Kidney epithelial cell (primary cell): ENCODE measurements at regions not wholly inside any gene's neighbourhood (a gene's known extent, or its start where the extent isn't known, plus 50 kb on each side); places are given as distances from the start of the nearest gene placed in this dataset.

Experiments
- DNase-seq: peaks from one replicate; pipeline ENCODE4 v3.0.0-alpha.2; 2010; ENCODE audit warnings: low read depth
- H3K27me3 ChIP-seq: 2 replicates; pipeline ENCODE4 v1.6.0; 2011; ENCODE audit warnings: low read length; ENCODE audit not compliant: control insufficient read depth, insufficient read depth
- H3K36me3 ChIP-seq: 2 replicates; pipeline ENCODE4 v1.5.1; 2011; ENCODE audit warnings: low read length; ENCODE audit not compliant: control insufficient read depth, insufficient read depth
- H3K4me3 ChIP-seq: 2 replicates; pipeline ENCODE4 v1.5.1; 2011; ENCODE audit warnings: low read depth, mild to moderate bottlenecking, control low read depth, low read length
- TF ChIP-seq, protein P1 (sequence below): IDR thresholded peaks from 2 replicates; pipeline ENCODE4 v1.5.1; 2011; ENCODE audit warnings: mild to moderate bottlenecking, moderate library complexity, low read length, control low read depth, inconsistent platforms; ENCODE audit not compliant: insufficient read depth, poor library complexity, severe bottlenecking

DNA sequence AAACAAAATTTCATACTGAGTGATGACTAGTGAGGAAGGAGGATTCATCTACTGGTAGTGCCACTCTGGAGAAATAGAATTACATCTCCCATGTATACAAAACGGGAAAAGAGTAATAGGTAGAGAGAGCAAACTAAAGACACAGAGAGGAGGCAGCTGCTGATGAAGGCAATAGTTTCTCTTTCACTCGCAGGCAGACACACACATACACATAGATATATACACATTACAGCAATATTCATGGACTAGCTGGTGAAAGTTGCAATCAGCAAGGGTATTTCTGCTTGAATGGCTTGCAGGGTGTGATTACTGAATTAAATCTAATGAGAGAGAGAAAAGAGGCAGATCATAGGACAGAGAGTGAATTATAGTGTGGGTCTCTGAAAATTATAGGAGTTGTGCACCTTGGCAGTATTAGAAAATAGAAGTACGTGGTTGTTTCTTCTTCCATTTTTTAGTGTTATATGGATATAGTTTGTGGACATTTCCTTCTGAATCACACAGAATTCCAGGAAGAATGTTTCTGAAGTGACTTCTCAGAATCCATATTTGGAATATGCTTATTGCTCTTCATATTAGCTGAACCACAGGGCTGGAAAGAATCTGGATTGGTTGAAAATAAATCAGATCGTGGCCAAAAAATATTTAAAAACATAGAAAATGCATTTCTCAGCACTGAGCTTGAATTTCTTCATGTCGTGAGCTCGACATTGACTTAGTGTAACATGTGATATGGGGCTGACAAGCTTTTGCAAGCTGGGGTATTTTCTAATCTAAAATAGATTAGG is 991.2 kb downstream of the TUSC7 start:
- no peak for DNase-seq
- Histone ChIP-seq H3K27me3 (no peaks in the 10 kb centered on the region), H3K36me3 (no peaks in the 10 kb centered on the region), H3K4me3 (no peak overlapping the region)
- TF ChIP-seq, protein P1, sequence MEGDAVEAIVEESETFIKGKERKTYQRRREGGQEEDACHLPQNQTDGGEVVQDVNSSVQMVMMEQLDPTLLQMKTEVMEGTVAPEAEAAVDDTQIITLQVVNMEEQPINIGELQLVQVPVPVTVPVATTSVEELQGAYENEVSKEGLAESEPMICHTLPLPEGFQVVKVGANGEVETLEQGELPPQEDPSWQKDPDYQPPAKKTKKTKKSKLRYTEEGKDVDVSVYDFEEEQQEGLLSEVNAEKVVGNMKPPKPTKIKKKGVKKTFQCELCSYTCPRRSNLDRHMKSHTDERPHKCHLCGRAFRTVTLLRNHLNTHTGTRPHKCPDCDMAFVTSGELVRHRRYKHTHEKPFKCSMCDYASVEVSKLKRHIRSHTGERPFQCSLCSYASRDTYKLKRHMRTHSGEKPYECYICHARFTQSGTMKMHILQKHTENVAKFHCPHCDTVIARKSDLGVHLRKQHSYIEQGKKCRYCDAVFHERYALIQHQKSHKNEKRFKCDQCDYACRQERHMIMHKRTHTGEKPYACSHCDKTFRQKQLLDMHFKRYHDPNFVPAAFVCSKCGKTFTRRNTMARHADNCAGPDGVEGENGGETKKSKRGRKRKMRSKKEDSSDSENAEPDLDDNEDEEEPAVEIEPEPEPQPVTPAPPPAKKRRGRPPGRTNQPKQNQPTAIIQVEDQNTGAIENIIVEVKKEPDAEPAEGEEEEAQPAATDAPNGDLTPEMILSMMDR, result no peak

DNA sequence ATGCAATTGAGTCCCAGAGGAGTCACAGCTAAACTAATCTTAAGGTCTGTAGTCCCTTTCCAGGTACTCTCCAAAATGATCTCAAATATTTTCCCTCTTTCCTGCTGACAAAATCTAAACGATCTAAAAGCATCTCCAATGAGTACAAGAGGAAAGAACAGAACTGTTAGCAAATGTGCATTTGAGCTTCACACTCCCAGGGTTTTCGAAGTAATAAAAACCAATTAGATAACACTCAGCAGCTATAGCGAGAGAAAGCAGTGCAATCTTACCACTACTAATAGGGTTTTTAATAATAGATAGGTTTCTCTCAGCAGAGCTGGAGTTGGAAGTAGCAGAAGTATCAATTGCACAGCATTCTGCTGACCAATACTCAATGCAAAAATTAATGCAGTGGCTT is 995.4 kb downstream of the TUSC7 start:
- no peaks in the 10 kb centered on the region for H3K27me3 ChIP-seq
- TF ChIP-seq, protein P1, result no peak
- no peak for DNase-seq
- no peaks in the 10 kb centered on the region for H3K36me3 ChIP-seq
- H3K4me3 ChIP-seq, result no peak overlapping the region

DNA sequence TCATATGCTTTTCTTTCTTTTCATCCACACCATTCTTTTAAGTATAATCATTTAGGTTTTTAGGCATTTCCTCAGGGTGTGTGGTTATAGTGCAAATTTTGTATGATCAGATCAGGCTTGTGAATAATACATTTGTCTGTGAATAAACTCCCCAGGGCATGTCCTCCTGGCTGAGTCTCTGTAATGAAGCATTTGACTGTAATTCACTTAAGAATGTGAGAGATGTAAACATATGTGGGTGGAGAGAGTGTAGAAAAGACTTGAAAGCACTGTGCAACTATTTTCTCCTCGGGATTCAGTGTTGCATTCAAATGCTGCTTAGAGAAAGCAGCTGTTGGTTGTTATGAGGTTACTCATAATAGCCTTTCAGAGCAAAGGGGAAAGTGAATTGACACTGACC is 996.5 kb downstream of the TUSC7 start:
- no peak for DNase-seq
- Histone ChIP-seq H3K4me3 (no peak overlapping the region), H3K27me3 (no peaks in the 10 kb centered on the region), H3K36me3 (no peaks in the 10 kb centered on the region)
- TF ChIP-seq, protein P1, result no peak

DNA sequence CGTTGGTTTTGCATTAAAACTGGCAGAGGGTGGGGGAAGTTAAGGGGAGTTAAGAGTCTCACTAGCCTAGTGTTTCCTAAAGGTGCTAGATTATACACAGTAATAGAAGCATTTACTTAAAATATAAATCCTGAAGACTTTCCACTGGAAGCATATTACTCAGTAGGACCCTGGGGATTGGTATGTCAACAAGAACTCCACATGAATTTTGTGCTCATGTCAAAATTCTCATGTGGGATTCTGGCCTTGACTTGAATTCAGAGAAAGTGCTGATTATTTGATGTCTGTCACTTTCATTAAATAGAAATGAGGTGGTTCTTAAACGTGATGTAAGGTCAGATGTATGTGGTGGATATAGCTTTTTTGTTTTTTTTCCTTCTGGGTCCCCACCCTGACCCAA is 997.2 kb downstream of the TUSC7 start:
- Histone ChIP-seq H3K4me3 (no peak overlapping the region), H3K27me3 (no peaks in the 10 kb centered on the region), H3K36me3 (no peaks in the 10 kb centered on the region)
- no peak for DNase-seq
- TF ChIP-seq, protein P1, result no peak

DNA sequence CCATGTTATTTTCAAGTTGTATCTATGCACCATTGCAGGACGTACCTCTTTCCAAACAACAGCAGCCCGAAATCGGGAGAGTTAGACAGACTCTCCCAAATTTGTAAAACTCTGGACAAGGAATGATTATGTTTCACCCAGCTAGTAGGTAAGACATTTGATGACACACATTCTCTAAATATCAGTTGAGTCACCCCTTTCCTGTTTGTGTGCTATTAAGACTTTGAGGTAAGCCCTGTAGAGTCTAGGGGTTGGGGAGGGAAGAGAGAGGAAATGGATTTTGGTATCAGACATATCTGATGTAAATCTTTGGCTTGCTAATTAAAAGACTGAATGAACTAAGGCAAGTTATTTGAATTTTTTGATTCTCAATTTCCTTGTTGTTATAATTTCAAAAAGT is 999.0 kb downstream of the TUSC7 start:
- Histone ChIP-seq H3K4me3 (no peak overlapping the region), H3K27me3 (no peaks in the 10 kb centered on the region), H3K36me3 (no peaks in the 10 kb centered on the region)
- no peak for DNase-seq
- TF ChIP-seq, protein P1, result no peak

DNA sequence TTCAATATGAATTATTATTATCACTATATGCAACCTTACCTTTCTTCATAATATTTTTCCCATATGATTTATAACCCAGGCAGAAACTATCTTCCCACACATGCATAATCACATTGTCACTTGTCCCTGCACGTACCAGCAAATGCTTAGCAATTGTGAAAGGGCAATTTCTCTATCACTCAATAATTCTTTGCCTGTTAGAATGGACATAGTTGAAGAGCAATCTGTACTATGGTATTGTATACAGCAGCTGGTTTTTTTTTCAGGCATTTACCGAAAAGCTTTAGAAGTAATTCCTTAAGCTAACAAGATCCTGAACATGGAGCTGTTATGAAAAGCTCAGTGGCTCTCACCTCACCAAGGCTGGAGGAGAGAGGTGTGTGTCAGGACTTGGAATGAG is 999.5 kb downstream of the TUSC7 start:
- Histone ChIP-seq H3K4me3 (no peak overlapping the region), H3K27me3 (no peaks in the 10 kb centered on the region), H3K36me3 (no peaks in the 10 kb centered on the region)
- TF ChIP-seq, protein P1, result no peak
- no peak for DNase-seq
